GM18951 (cell line): ENCODE measurements at regions not wholly inside any gene's neighbourhood (a gene's known extent, or its start where the extent isn't known, plus 50 kb on each side); places are given as distances from the start of the nearest gene placed in this dataset.

Experiments
- POLR2A ChIP-seq: IDR thresholded peaks from 4 replicates; pipeline ENCODE4 v1.6.1; 2011; ENCODE audit warnings: mild to moderate bottlenecking; ENCODE audit not compliant: insufficient read length, insufficient read depth; ENCODE audit errors: extremely low read depth
- in situ Hi-C: fragments of 300-500 bp; cut with MboI; formaldehyde crosslinking; loops from one replicate; pipeline ENCODE4 v1.12.0; 2022; ENCODE audit warnings: low sequenced_read_pairs, mixed read lengths, inconsistent platforms; ENCODE audit not compliant: unreplicated experiment

DNA sequence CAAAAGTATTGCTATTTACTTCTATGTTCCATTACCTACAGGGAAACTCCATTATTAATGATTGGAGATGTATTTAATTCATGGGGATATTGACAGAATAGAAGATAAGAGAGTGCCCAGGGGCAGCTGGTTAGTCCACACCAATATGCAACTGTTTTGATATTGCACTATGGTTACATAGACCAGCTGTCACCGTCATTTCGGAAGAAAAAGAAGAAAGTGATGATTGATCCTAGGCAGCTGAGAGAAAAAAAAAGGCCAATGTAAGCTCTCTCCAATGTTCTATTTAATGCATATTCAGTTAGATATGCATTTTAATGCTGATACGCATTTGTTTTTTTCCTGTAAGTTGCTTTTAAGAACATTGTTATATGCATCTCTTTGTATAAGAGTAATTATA, 1367.2 kb downstream of the KCNT2 start:
- in situ Hi-C loops, result no loop called here
- TF ChIP-seq POLR2A, result no peak

GRCh38 chr1:195238313-195238712, 1369.9 kb downstream of the KCNT2 start:
- in situ Hi-C loops, result no loop called here
- TF ChIP-seq POLR2A, result no peak

DNA sequence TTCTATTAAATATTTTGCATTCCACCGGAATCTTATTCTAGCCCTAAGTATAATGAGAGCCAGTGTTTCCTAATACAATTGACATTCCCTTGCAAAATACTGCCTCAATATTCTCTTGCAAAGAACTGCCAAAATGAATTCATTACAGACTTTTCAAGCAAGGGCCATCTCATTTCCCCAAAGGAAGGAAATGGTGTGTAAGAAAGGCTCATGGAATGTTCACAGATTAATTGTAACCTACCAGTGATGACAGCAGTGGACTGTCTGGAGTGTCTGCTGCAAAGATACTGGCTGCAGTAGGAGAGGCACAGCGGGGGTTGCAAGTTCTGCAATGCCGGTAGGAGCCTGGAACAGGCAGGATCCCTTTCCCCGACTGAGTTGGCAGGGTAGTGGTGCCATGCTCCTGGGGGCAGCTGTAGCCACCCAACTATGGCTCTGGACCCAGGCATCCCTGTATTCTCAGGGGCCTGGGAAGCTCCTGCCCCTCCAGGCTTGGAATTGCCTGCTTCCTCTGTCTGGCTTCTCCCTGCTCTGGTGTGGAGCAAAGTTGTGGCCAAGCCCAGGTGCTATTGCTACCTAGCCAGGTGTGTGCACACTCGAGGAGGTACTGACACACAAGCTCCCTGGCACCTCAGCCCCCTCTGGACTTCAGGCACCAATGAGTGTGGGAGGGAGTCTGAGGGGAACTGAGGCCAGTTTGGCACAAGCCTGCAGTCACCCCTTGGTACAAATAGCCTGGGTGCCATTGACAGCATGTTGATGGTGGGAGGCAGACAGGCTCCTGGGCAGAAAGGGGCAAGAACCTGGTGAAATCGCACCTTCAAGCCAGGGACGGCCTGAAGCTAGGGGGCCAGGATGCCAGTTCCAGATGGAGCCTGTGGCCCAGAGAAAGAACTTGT, 1371.0 kb downstream of the KCNT2 start:
- no peak for TF ChIP-seq POLR2A
- in situ Hi-C loops, result no loop called here

DNA sequence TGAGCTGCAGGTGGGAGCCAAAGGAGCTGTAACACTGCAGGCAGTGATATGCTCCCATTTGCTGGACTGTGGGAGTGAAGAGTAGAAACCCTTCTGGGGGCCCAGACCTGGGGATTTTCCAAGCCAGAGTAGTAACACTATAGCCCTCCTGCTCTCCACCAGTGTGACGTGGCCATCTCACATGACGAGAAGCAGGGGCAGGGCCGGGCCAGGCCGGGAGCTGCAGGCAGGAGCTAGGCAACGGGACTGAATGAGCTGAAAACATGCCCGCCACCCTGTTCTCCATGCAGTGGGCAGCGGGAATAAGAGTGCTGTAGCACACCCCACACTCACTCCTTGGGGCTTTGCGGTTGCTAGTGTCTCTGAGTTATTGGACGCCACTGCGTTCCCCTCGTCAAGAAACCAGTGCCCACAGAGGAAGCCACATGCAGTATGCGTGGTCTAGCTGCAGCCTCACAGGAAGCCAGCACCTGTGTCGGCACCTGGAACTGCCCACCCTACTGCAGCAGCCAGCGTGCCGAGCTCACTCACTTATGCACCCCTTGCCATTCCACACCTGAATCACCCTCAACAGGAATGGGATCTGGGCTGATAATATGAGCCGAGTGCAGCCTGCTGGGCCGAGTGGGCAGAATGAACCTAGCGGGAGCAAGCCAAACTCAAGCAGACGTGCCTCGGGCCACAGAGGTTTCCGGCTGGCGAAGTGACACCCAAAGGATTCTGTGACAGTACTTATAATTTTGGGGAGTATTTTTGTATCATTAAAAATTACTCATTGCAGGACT, 1389.6 kb downstream of the KCNT2 start:
- TF ChIP-seq POLR2A, result no peak
- in situ Hi-C loops, result no loop called here

DNA sequence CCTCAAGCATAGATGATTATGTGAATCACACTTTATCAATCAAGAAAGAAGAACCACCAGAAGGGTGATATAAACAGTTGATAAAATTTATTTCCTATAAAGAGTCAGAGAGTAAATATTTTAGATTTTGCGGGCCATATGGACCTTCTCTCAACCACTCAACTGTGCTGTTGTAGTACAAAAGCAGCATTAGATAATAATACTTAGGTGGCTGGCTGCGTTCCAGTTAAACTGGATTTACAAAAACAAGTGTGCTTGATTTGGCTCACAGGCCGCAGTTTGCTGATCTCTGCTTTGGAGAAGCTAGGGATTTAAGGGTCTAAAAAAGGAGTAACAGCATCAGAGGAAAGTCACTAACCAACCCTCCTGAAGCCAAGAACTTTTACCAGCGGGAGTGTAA, 1406.0 kb downstream of the KCNT2 start:
- in situ Hi-C loops, result no loop called here
- TF ChIP-seq POLR2A, result no peak

DNA sequence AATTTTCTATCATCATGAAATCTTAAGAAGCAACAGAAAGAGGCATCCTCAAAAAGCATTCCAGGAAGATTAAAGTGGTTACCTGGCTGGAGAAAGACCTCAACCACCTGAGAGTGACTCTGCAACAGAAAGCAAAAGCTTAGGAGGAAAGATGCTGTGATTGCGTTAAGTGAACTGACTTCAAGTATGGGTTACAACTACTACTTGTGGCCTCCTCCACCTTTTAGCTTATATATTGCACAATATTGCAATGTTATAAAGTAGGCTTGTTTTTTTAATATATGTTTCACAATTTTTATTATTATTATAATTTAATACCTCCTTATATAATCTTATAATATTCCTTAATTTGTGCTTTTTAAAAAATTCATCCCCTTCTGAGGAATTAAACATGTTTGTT, 1407.5 kb downstream of the KCNT2 start:
- in situ Hi-C loops, result no loop called here
- no peak for TF ChIP-seq POLR2A

DNA sequence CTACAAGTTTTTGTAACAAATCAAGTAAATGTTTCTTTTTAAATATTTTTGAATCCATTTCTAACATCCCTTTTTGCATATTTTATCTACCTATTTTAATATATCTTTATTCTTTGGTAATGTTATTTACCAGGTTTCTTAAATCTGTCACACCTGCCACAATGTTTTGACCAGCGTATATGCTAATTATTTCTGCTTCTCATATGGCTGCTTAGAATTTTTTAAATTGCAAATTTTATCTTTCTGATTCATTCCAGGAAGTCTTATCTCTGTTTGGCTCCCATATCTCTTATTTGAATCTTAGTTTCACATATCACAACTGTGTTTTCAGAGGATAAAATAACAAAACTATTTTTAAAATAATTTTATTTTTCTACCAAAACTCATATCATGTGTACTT, 1411.1 kb downstream of the KCNT2 start:
- in situ Hi-C loops, result no loop called here
- TF ChIP-seq POLR2A, result no peak

- TF ChIP-seq POLR2A, result no peak
- in situ Hi-C loops, result no loop called here
These were observed 1412.7 kb downstream of the KCNT2 start for GRCh38 chr1:195195423-195196057.

GRCh38 chr1:195193134-195193533, 1415.1 kb downstream of the KCNT2 start:
- TF ChIP-seq POLR2A, result no peak
- in situ Hi-C loops, result no loop called here

- in situ Hi-C loops, result no loop called here
- TF ChIP-seq POLR2A, result no peak
These were observed 1419.4 kb downstream of the KCNT2 start for GRCh38 chr1:195188821-195189220.

- no peak for TF ChIP-seq POLR2A
- in situ Hi-C loops, result no loop called here
These were observed 1421.7 kb downstream of the KCNT2 start for GRCh38 chr1:195186544-195186943.

GRCh38 chr1:195185736-195186135, 1422.5 kb downstream of the KCNT2 start:
- no peak for TF ChIP-seq POLR2A
- in situ Hi-C loops, result no loop called here

DNA sequence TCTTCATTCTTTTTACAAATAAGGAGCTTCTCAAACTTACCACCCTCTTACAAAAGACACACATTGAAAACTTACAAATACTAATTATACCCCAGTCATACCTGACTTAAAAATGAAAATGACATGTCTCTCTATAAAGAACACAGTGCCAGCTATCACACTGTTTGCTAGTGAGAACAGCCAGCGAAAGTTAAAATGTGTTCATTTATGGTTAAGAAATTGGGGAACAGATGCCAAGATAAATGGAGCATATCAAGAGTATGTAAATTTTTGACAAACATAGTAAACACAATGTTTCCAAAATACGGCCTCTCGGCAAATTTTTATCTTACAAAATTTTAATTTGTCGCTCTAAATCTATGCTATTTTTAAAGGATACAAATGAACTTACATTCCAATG, 1422.9 kb downstream of the KCNT2 start:
- no peak for TF ChIP-seq POLR2A
- in situ Hi-C loops, result no loop called here
